CD14-positive monocyte (primary cell): ENCODE measurements at regions not wholly inside any gene's neighbourhood (a gene's known extent, or its start where the extent isn't known, plus 50 kb on each side); places are given as distances from the start of the nearest gene placed in this dataset.

ENCODE experiments used
- DNase-seq, 3 donors: peaks; one replicate each; pipeline ENCODE4 v3.0.0-alpha.2; 2011 to 2022
- H2AFZ ChIP-seq: 2 replicates; pipeline ENCODE4 v1.6.0; 2012; ENCODE audit warnings: mild to moderate bottlenecking, low read depth, low read length, inconsistent platforms; ENCODE audit not compliant: insufficient read depth, poor library complexity, severe bottlenecking
- H3K27ac ChIP-seq, 2 donors: 1 replicate in 1 of 2; 2 replicates in 1 of 2; pipeline ENCODE4 v1.5.1; 2012 to 2013; ENCODE audit warnings: low read length in 2 of 2, control low read depth in 1 of 2, inconsistent platforms in 1 of 2, low read depth in 1 of 2, mild to moderate bottlenecking in 1 of 2
- H3K27me3 ChIP-seq, 2 donors: one replicate each; pipeline versions ENCODE4 v1.6.0 to v1.6.1; 2011 to 2013; ENCODE audit warnings: low read length in 2 of 2; ENCODE audit not compliant: control insufficient read depth in 2 of 2, insufficient read depth in 2 of 2
- H3K36me3 ChIP-seq, 2 donors: replicated peaks in 1 of 2; 1 replicate in 1 of 2; 2 replicates in 1 of 2; pipeline versions ENCODE4 v1.5.1 to v1.6.1; 2012 to 2013; ENCODE audit warnings: low read length in 2 of 2, control low read depth in 1 of 2, inconsistent platforms in 1 of 2, mild to moderate bottlenecking in 1 of 2; ENCODE audit not compliant: insufficient read depth in 2 of 2, control insufficient read depth in 1 of 2
- H3K4me1 ChIP-seq, 2 donors: 1 replicate in 1 of 2; 2 replicates in 1 of 2; pipeline versions ENCODE4 v1.5.1 to v1.6.1; 2012 to 2013; ENCODE audit warnings: low read length in 2 of 2, control low read depth in 1 of 2, inconsistent platforms in 1 of 2, mild to moderate bottlenecking in 1 of 2, moderate library complexity in 1 of 2; ENCODE audit not compliant: insufficient read depth in 2 of 2, control insufficient read depth in 1 of 2
- H3K4me2 ChIP-seq: replicated peaks from 2 replicates; pipeline ENCODE3; 2012; ENCODE audit warnings: low read length, moderate library complexity, mild to moderate bottlenecking; ENCODE audit not compliant: poor library complexity, severe bottlenecking; ENCODE audit errors: extremely low read depth
- H3K4me3 ChIP-seq, 3 experiments: fragments of 200-600 bp in 1 of 3; sonication (generic) in 1 of 3; replicated peaks in 1 of 3; 1 replicate in 2 of 3; 2 replicates in 1 of 3; pipeline ENCODE4 v1.5.1; 2011 to 2013; ENCODE audit warnings: low read length in 3 of 3, mild to moderate bottlenecking in 3 of 3, control low read depth in 2 of 3, low read depth in 2 of 3, inconsistent platforms in 1 of 3, moderate library complexity in 1 of 3
- H3K79me2 ChIP-seq: 2 replicates; pipeline ENCODE4 v1.6.0; 2012; ENCODE audit warnings: mild to moderate bottlenecking, control low read depth, inconsistent platforms, low read length, moderate library complexity; ENCODE audit not compliant: insufficient read depth
- H3K9ac ChIP-seq: 2 replicates; pipeline ENCODE4 v1.6.0; 2017; ENCODE audit warnings: low read length, mild to moderate bottlenecking; ENCODE audit not compliant: insufficient read depth, poor library complexity, severe bottlenecking
- H3K9me3 ChIP-seq, 2 donors: replicated peaks in 1 of 2; 1 replicate in 1 of 2; 2 replicates in 1 of 2; pipeline versions ENCODE4 v1.5.1 to v1.6.1; 2012 to 2013; ENCODE audit warnings: low read length in 2 of 2, control low read depth in 1 of 2; ENCODE audit not compliant: control insufficient read depth in 1 of 2, insufficient read depth in 1 of 2
- H4K20me1 ChIP-seq: 2 replicates; pipeline ENCODE4 v1.6.0; 2012; ENCODE audit warnings: mild to moderate bottlenecking, low read length, control low read depth, moderate library complexity; ENCODE audit not compliant: insufficient read depth
- H3K27ac Mint-ChIP-seq, 7 donors: one replicate each; pipeline ENCODE4 v1.8.0; 2020; ENCODE audit warnings: mild to moderate bottlenecking in 7 of 7, mixed read lengths in 7 of 7, moderate library complexity in 6 of 7, inconsistent platforms in 2 of 7
- H3K27me3 Mint-ChIP-seq, 3 donors: one replicate each; pipeline ENCODE4 v1.8.0; 2021 to 2022; ENCODE audit warnings: low read depth in 3 of 3, mild to moderate bottlenecking in 3 of 3, mixed read lengths in 3 of 3, moderate library complexity in 3 of 3, inconsistent platforms in 1 of 3
- H3K36me3 Mint-ChIP-seq, 2 donors: one replicate each; pipeline ENCODE4 v1.8.0; 2020; ENCODE audit warnings: mixed read lengths in 2 of 2, inconsistent platforms in 1 of 2, mild to moderate bottlenecking in 1 of 2
- H3K4me1 Mint-ChIP-seq: one replicate; pipeline ENCODE4 v1.8.0; 2020; ENCODE audit warnings: mild to moderate bottlenecking, mixed read lengths
- H3K4me3 Mint-ChIP-seq, 2 donors: one replicate each; pipeline ENCODE4 v1.8.0; 2020; ENCODE audit warnings: mild to moderate bottlenecking in 2 of 2, mixed read lengths in 2 of 2, moderate library complexity in 1 of 2
- H3K9me3 Mint-ChIP-seq, 7 donors: one replicate each; pipeline ENCODE4 v1.8.0; 2020 to 2022; ENCODE audit warnings: mixed read lengths in 7 of 7, mild to moderate bottlenecking in 6 of 7, moderate library complexity in 6 of 7, inconsistent platforms in 2 of 7
- CTCF ChIP-seq: fragments of 200-600 bp; IDR thresholded peaks from one replicate; pipeline ENCODE4 v1.8.0; 2022; ENCODE audit warnings: antibody characterized with exemption, mild to moderate bottlenecking
- WGBS: methylation state at CpG from one replicate; pipeline ENCODE4 v1.1.5; 2013; ENCODE audit warnings: missing lambda C conversion rate; ENCODE audit not compliant: insufficient coverage; 5-methylcytosine and 5-hydroxymethylcytosine counted together
- intact Hi-C, 2 donors: fragments of 100-400 bp; cut with micrococcal nuclease; formaldehyde crosslinking; loops; one replicate each; pipeline versions ENCODE4 v1.15.0 to v1.15.1; 2023

GRCh38 chr15:79192462-79193036 is 90.0 kb upstream of the ANKRD34C start:
- Histone ChIP-seq H4K20me1 (no peaks in the 10 kb centered on the region), H3K9ac (no peak overlapping the region), H3K36me3 (no peaks in the 10 kb centered on the region), H3K4me3 (no peak overlapping the region), H3K9me3 (no peaks in the 10 kb centered on the region), H3K27me3 (no peaks in the 10 kb centered on the region), H3K4me1 (no peaks in the 10 kb centered on the region), H3K4me2 (no peak overlapping the region), H2AFZ (no peak overlapping the region), H3K27ac (no peak overlapping the region), H3K79me2 (no peaks in the 10 kb centered on the region)
- Mint-ChIP-seq H3K27ac (no peak overlapping the region), H3K4me3 (no peak overlapping the region), H3K9me3 (no peaks in the 10 kb centered on the region), H3K36me3 (no peaks in the 10 kb centered on the region), H3K4me1 (no peaks in the 10 kb centered on the region), H3K27me3 (peaks cover 5 to 21% (median 19%) of the 10 kb centered on the region in 3 donors)
- WGBS, result 95% methylated on average over 9 of the region's 10 CpGs
- intact Hi-C loops, result no loop called here
- no peak for TF ChIP-seq CTCF
- no peak for DNase-seq

- Histone ChIP-seq H3K4me1 (no peaks in the 10 kb centered on the region), H3K27me3 (no peaks in the 10 kb centered on the region), H3K9ac (no peak overlapping the region), H3K4me3 (no peak overlapping the region), H3K4me2 (no peak overlapping the region), H3K9me3 (no peaks in the 10 kb centered on the region), H3K27ac (no peak overlapping the region), H2AFZ (no peak overlapping the region), H4K20me1 (no peaks in the 10 kb centered on the region), H3K36me3 (no peaks in the 10 kb centered on the region), H3K79me2 (no peaks in the 10 kb centered on the region)
- intact Hi-C loops, result no loop called here
- no peaks in the 10 kb centered on the region for H3K36me3 Mint-ChIP-seq
- no peak for DNase-seq
- no peak overlapping the region for H3K27ac Mint-ChIP-seq
- no peak overlapping the region for H3K4me3 Mint-ChIP-seq
- no peak for TF ChIP-seq CTCF
- no peaks in the 10 kb centered on the region for H3K4me1 Mint-ChIP-seq
- H3K27me3 Mint-ChIP-seq, result peaks cover 2 to 17% (median 12%) of the 10 kb centered on the region in 3 donors
- H3K9me3 Mint-ChIP-seq, result no peaks in the 10 kb centered on the region
- WGBS, result 87% methylated on average over 4 of the region's 8 CpGs
These were observed 92.4 kb upstream of the ANKRD34C start for GRCh38 chr15:79190093-79190492.
